Transverse colon (tissue), 4 donors: ENCODE measurements at regions not wholly inside any gene's neighbourhood (a gene's known extent, or its start where the extent isn't known, plus 50 kb on each side); places are given as distances from the start of the nearest gene placed in this dataset.

ENCODE experiments used
- DNase-seq: peaks from one replicate; pipeline ENCODE4 v3.0.0-alpha.2; 2019
- H3K27ac ChIP-seq, 4 donors: fragments of 200-600 bp; sonication (generic); 2 replicates each; pipeline ENCODE4 v1.5.1; 2016 to 2018; ENCODE audit warnings: inconsistent platforms in 4 of 4
- H3K27me3 ChIP-seq: fragments of 200-600 bp; sonication (generic); 2 replicates; pipeline ENCODE4 v1.5.1; 2017; ENCODE audit warnings: inconsistent platforms
- H3K36me3 ChIP-seq, 4 donors: fragments of 200-600 bp; sonication (generic); 2 replicates each; pipeline ENCODE4 v1.5.1; 2017 to 2019; ENCODE audit warnings: inconsistent platforms in 4 of 4
- H3K4me1 ChIP-seq, 4 donors: fragments of 200-600 bp; sonication (generic); 2 replicates each; pipeline ENCODE4 v1.5.1; 2017 to 2020; ENCODE audit warnings: inconsistent platforms in 4 of 4
- H3K4me3 ChIP-seq, 4 donors: fragments of 200-600 bp; sonication (generic); 1 replicate in 1 of 4; 2 replicates in 3 of 4; pipeline versions ENCODE4 v1.5.1 to v1.6.1; 2017 to 2019; ENCODE audit warnings: inconsistent platforms in 4 of 4
- H3K9me3 ChIP-seq, 2 donors: fragments of 200-600 bp; sonication (generic); 2 replicates each; pipeline ENCODE4 v1.5.1; 2017 to 2019; ENCODE audit warnings: inconsistent platforms in 2 of 2
- CTCF ChIP-seq, 5 experiments: fragments of 200-600 bp in 3 of 5; fragments of 450-650 bp in 2 of 5; sonication (generic) in 3 of 5; IDR thresholded peaks; 1 replicate in 2 of 5; 2 replicates in 3 of 5; pipeline ENCODE4 v1.5.1; 2016 to 2017; ENCODE audit warnings: antibody characterized with exemption in 5 of 5, inconsistent platforms in 3 of 5, mild to moderate bottlenecking in 2 of 5, moderate library complexity in 1 of 5
- EP300 ChIP-seq: sonication (generic); formaldehyde crosslinking; IDR thresholded peaks from one replicate; pipeline ENCODE4 v1.6.1; 2017; ENCODE audit warnings: antibody characterized with exemption, low read depth
- POLR2A ChIP-seq: fragments of 450-650 bp; IDR thresholded peaks from one replicate; pipeline ENCODE4 v1.6.1; 2016; ENCODE audit warnings: antibody characterized with exemption, mild to moderate bottlenecking, moderate library complexity
- POLR2AphosphoS5 ChIP-seq, 3 donors: sonication (generic); formaldehyde crosslinking; IDR thresholded peaks; one replicate each; pipeline ENCODE4 v1.6.1; 2016; ENCODE audit warnings: antibody characterized with exemption in 3 of 3
- WGBS, 2 donors: methylation state at CpG; one replicate each; pipeline ENCODE4 v1.1.5; 2018; ENCODE audit warnings: low coverage in 1 of 2; 5-methylcytosine and 5-hydroxymethylcytosine counted together
- in situ Hi-C, 4 donors: fragments of 200-750 bp; cut with MboI; loops; one replicate each; pipeline versions ENCODE4 v1.15.0 to v1.15.1; 2017; ENCODE audit warnings: low sequenced_read_pairs in 3 of 4, low pct_ligation_motif_present in 1 of 4, low pct_unique_long_range_greater_than_20kb in 1 of 4
- intact Hi-C: fragments of 100-400 bp; cut with DNase I; formaldehyde crosslinking; loops from one replicate; pipeline ENCODE4 v1.15.1; 2023; ENCODE audit warnings: low total_unique reads

GRCh38 chr4:136442447-136442846 lies 1089.8 kb downstream of the PCDH18 start:
- no peak for DNase-seq
- Histone ChIP-seq H3K4me1 (no peaks in the 10 kb centered on the region), H3K36me3 (no peaks in the 10 kb centered on the region), H3K9me3 (no peaks in the 10 kb centered on the region), H3K27ac (no peak overlapping the region), H3K27me3 (no peaks in the 10 kb centered on the region), H3K4me3 (no peak overlapping the region)
- intact Hi-C loops (no loop called here), in situ Hi-C loops (no loop called here)
- TF ChIP-seq POLR2A (no peak), CTCF (IDR thresholded peaks at IDR 0.05) (no peak), POLR2AphosphoS5 (IDR thresholded peaks at IDR 0.05) (no peak), EP300 (no peak)
- 91% methylated on average over 5 of the region's 5 CpGs; no CpG with 5 or more reads in 1 of the 2 donors for WGBS, 2 donors

GRCh38 chr4:136441629-136442282 lies 1090.5 kb downstream of the PCDH18 start:
- WGBS, 2 donors: 84 to 89% methylated on average over 7 of the region's 7 CpGs

GRCh38 chr4:136438645-136439044 lies 1093.6 kb downstream of the PCDH18 start:
- Histone ChIP-seq H3K4me3 (no peak overlapping the region), H3K27me3 (no peaks in the 10 kb centered on the region), H3K27ac (no peak overlapping the region), H3K36me3 (no peaks in the 10 kb centered on the region), H3K9me3 (no peaks in the 10 kb centered on the region), H3K4me1 (no peaks in the 10 kb centered on the region)
- intact Hi-C loops: no loop called here
- DNase-seq: no peak
- in situ Hi-C loops: no loop called here
- TF ChIP-seq CTCF (IDR thresholded peaks at IDR 0.05): no peak
- TF ChIP-seq POLR2A: no peak
- no peak for TF ChIP-seq EP300
- TF ChIP-seq POLR2AphosphoS5 (IDR thresholded peaks at IDR 0.05): no peak

More at GRCh38 chr4:136441629-136442282, 1090.5 kb downstream of the PCDH18 start:
- no peak overlapping the region for H3K27ac ChIP-seq
- H3K27me3 ChIP-seq: no peaks in the 10 kb centered on the region
- in situ Hi-C loops (no loop called here), intact Hi-C loops (no loop called here)
- no peak overlapping the region for H3K4me3 ChIP-seq
- H3K9me3 ChIP-seq: no peaks in the 10 kb centered on the region
- no peak for DNase-seq
- H3K36me3 ChIP-seq: no peaks in the 10 kb centered on the region
- TF ChIP-seq EP300: no peak
- no peak for TF ChIP-seq CTCF (IDR thresholded peaks at IDR 0.05)
- TF ChIP-seq POLR2A: no peak
- TF ChIP-seq POLR2AphosphoS5 (IDR thresholded peaks at IDR 0.05): no peak
- no peaks in the 10 kb centered on the region for H3K4me1 ChIP-seq

GRCh38 chr4:136424052-136424451 lies 1108.2 kb downstream of the PCDH18 start:
- H3K27ac ChIP-seq: no peak overlapping the region
- in situ Hi-C loops: no loop called here
- H3K4me1 ChIP-seq: no peaks in the 10 kb centered on the region
- intact Hi-C loops: no loop called here
- no peak for DNase-seq
- H3K36me3 ChIP-seq: no peaks in the 10 kb centered on the region
- H3K27me3 ChIP-seq: no peaks in the 10 kb centered on the region
- no peaks in the 10 kb centered on the region for H3K9me3 ChIP-seq
- TF ChIP-seq POLR2AphosphoS5 (IDR thresholded peaks at IDR 0.05) (no peak), POLR2A (no peak), CTCF (IDR thresholded peaks at IDR 0.05) (no peak), EP300 (no peak)
- no peak overlapping the region for H3K4me3 ChIP-seq
